DOHH2 (cell line): ENCODE measurements at regions not wholly inside any gene's neighbourhood (a gene's known extent, or its start where the extent isn't known, plus 50 kb on each side); places are given as distances from the start of the nearest gene placed in this dataset.

Experiments
- CTCF ChIP-seq: fragments of 200-600 bp; sonication (generic); IDR thresholded peaks from one replicate; pipeline ENCODE4 v1.5.1; 2014; ENCODE audit warnings: antibody characterized with exemption, mild to moderate bottlenecking, low read depth, low read length; ENCODE audit not compliant: poor library complexity, severe bottlenecking
- EZH2phosphoT487 ChIP-seq: fragments of 200-600 bp; sonication (generic); IDR thresholded peaks from 2 replicates; pipeline ENCODE4 v1.6.1; 2017; ENCODE audit warnings: borderline replicate concordance, mild to moderate bottlenecking, antibody characterized with exemption, low read length, moderate library complexity, mixed read lengths

DNA sequence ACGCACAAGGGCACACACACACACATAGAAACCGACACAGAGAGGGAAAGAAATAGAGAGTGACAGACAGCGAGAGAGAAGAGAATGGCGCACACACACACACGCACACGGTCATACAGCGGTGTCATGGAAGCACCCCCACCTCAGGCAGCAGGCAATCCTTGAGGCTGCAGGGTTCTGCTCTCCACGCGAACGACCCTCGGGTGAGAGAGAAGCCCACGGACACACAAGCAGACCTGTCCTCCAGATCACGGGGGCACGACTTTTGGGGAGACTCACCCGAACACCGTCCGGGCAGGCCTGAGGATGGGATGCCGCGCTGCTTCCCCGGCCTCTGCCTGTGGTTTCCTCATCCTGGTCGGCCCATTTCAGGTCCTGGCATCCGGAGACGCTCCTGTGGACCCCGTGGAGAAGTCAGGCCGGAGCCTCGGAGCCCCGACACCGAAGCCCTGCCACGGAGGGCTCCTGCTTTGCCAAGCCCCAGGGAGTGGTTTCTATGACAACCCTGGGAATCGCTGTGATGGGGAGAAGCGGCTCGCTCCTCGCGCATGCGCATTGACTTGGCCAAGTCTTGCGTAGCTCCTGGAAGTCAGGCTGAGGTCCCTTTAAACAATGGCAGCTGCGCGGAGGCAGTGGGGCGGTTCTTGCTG is 118.2 kb upstream of the KCNJ18 start:
- TF ChIP-seq CTCF (no peak), EZH2phosphoT487 (no peak)
